Endothelial cell (in vitro differentiated cells): ENCODE measurements at regions not wholly inside any gene's neighbourhood (a gene's known extent, or its start where the extent isn't known, plus 50 kb on each side); places are given as distances from the start of the nearest gene placed in this dataset.
"Not testable (repeated sequence)": the region's sequence is repeated elsewhere in the genome, so short reads cannot be mapped to it uniquely, and the experiment has no call there.

Source experiments
- DNase-seq: peaks from one replicate; pipeline ENCODE4 v3.0.0; 2021; ENCODE audit warnings: low spot score
- H3K27ac Mint-ChIP-seq: one replicate; pipeline ENCODE4 v1.8.0; 2021; ENCODE audit warnings: mixed read lengths, inconsistent platforms; ENCODE audit not compliant: unreplicated experiment
- H3K27me3 Mint-ChIP-seq: one replicate; pipeline ENCODE4 v1.8.0; 2021; ENCODE audit warnings: mild to moderate bottlenecking, moderate library complexity, mixed read lengths, inconsistent platforms; ENCODE audit not compliant: unreplicated experiment
- H3K36me3 Mint-ChIP-seq: one replicate; pipeline ENCODE4 v1.8.0; 2021; ENCODE audit warnings: mild to moderate bottlenecking, low read depth, mixed read lengths, inconsistent platforms; ENCODE audit not compliant: unreplicated experiment
- H3K4me1 Mint-ChIP-seq: one replicate; pipeline ENCODE4 v1.8.0; 2021; ENCODE audit warnings: mild to moderate bottlenecking, mixed read lengths, inconsistent platforms; ENCODE audit not compliant: unreplicated experiment
- H3K4me3 Mint-ChIP-seq: one replicate; pipeline ENCODE4 v1.8.0; 2021; ENCODE audit warnings: mild to moderate bottlenecking, mixed read lengths, inconsistent platforms; ENCODE audit not compliant: unreplicated experiment
- H3K9me3 Mint-ChIP-seq: one replicate; pipeline ENCODE4 v1.8.0; 2021; ENCODE audit warnings: mixed read lengths, inconsistent platforms; ENCODE audit not compliant: unreplicated experiment
- TF ChIP-seq, protein P1 (sequence below): fragments of 200-600 bp; sonication (generic); IDR thresholded peaks from one replicate; pipeline ENCODE4 v1.5.0; 2021; ENCODE audit warnings: antibody characterized with exemption; ENCODE audit not compliant: unreplicated experiment

DNA sequence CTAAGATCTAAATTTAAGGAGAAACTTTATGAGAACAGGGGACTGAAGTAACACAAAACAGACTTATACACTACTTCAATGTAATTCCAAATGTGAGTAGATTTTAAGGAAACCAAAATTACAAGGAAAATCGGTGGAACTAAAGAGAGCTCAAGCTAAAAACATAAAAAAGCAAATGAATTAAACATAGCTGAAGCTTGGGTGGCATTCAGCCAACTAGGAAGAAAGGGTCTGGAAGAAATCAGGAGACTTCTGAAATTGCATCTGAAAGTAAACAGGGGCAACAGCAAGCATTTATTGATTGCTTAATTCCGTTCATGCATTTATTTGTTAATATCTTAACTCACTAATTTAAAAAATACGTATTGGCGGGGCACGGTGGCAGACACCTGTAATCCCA lies 727.3 kb upstream of the PKDCC start:
- DNase-seq, result no peak
- no peak overlapping the region for H3K4me3 Mint-ChIP-seq
- no peaks in the 10 kb centered on the region for H3K4me1 Mint-ChIP-seq
- H3K36me3 Mint-ChIP-seq, result no peaks in the 10 kb centered on the region
- TF ChIP-seq, protein P1, sequence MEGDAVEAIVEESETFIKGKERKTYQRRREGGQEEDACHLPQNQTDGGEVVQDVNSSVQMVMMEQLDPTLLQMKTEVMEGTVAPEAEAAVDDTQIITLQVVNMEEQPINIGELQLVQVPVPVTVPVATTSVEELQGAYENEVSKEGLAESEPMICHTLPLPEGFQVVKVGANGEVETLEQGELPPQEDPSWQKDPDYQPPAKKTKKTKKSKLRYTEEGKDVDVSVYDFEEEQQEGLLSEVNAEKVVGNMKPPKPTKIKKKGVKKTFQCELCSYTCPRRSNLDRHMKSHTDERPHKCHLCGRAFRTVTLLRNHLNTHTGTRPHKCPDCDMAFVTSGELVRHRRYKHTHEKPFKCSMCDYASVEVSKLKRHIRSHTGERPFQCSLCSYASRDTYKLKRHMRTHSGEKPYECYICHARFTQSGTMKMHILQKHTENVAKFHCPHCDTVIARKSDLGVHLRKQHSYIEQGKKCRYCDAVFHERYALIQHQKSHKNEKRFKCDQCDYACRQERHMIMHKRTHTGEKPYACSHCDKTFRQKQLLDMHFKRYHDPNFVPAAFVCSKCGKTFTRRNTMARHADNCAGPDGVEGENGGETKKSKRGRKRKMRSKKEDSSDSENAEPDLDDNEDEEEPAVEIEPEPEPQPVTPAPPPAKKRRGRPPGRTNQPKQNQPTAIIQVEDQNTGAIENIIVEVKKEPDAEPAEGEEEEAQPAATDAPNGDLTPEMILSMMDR, result no peak
- no peaks in the 10 kb centered on the region for H3K9me3 Mint-ChIP-seq
- H3K27ac Mint-ChIP-seq, result no peak overlapping the region
- peaks cover 1% of the 10 kb centered on the region for H3K27me3 Mint-ChIP-seq

DNA sequence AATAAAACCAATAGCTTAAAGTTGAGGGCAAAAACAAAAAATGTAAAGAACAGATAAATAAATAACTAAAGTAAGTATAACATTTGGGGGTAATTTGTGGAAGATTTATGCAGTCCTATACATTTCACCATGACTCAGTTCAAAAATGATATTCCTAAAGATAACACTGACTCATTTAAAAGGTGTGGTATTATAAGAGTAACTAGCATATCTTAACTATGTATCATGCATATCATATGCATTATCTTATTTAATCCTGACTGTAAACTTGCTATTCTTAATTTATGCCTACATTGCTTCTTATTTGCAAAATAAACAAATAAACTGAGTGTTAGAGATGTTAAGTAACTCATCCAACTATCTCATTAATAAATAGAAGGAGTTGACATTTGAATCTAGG lies 726.5 kb upstream of the PKDCC start:
- H3K4me1 Mint-ChIP-seq, result no peaks in the 10 kb centered on the region
- H3K36me3 Mint-ChIP-seq, result no peaks in the 10 kb centered on the region

DNA sequence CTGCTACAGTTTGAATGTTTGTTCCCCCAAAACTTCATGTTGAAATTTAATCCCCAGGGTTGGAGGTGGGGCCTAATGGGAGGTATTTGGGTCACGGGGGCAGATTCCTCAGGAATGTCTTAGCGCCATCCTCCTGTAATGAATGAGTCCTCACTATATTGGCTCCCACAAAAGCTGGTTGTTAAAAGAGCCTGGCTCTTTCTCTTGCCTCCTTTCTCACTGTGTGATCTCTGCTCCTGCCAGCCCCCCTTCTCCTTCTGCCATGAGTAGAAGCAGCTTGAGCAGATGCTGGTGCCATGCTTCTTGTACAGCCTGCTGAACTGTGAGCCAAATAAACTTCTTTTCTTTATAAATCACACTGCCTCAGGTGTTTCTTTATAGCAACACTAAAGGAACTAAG lies 721.0 kb upstream of the PKDCC start:
- H3K27me3 Mint-ChIP-seq, result peaks cover 1% of the 10 kb centered on the region
- TF ChIP-seq, protein P1, result no peak
- no peak for DNase-seq

More for the DNA sequence above, 726.5 kb upstream of the PKDCC start:
- H3K9me3 Mint-ChIP-seq, result no peaks in the 10 kb centered on the region
- no peak overlapping the region for H3K4me3 Mint-ChIP-seq
- DNase-seq, result no peak
- H3K27ac Mint-ChIP-seq, result no peak overlapping the region
- TF ChIP-seq, protein P1, result no peak
- peaks cover 1% of the 10 kb centered on the region for H3K27me3 Mint-ChIP-seq

DNA sequence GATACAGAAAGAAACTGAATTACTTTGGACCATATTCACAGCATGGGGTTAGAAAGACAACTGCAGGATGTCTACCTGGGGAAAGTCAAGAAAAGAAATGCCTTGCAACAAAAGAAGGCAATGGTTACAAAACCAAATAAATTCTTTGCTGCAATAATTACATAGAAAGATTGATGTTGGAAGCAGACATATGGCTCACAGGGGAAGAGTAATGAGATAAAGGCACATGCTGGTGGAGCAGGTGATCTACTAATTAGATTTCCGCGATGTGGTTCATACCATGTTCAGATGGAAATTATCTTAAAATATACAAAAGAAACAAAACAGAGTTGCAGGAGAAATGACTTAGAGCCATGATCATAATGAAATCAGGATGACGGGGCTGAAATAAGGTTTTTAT lies 718.8 kb upstream of the PKDCC start:
- Mint-ChIP-seq H3K27me3 (peaks cover 1% of the 10 kb centered on the region), H3K9me3 (no peaks in the 10 kb centered on the region), H3K4me3 (no peak overlapping the region), H3K27ac (no peak overlapping the region), H3K36me3 (no peaks in the 10 kb centered on the region), H3K4me1 (no peaks in the 10 kb centered on the region)
- TF ChIP-seq, protein P1, result no peak
- no peak for DNase-seq

More for the DNA sequence above, 721.0 kb upstream of the PKDCC start:
- H3K36me3 Mint-ChIP-seq, result no peaks in the 10 kb centered on the region
- H3K4me3 Mint-ChIP-seq, result no peak overlapping the region
- no peaks in the 10 kb centered on the region for H3K9me3 Mint-ChIP-seq
- H3K4me1 Mint-ChIP-seq, result no peaks in the 10 kb centered on the region
- H3K27ac Mint-ChIP-seq, result no peak overlapping the region

DNA sequence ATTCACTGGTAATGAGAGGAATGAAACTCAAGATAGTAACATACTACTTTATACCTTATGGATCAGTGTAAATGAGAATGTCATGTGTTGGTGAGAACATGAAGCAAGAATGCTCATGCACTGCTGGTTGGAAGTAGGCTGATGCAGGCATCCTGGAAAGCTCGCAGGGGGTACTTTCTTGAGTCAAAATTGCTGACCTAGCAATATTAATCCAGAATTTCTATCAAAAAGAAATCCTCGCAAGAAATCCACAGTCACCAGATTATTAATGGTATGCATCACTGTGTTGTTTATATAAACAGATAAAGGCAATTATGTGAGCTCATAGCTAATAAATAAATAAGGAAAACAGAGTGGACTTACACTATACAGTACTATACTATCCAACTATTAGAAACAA lies 713.7 kb upstream of the PKDCC start:
- DNase-seq, result no peak
- TF ChIP-seq, protein P1, result no peak
- Mint-ChIP-seq H3K27ac (no peak overlapping the region), H3K27me3 (no peaks in the 10 kb centered on the region), H3K9me3 (no peaks in the 10 kb centered on the region), H3K4me3 (no peak overlapping the region), H3K4me1 (no peaks in the 10 kb centered on the region), H3K36me3 (peaks cover 4% of the 10 kb centered on the region)

DNA sequence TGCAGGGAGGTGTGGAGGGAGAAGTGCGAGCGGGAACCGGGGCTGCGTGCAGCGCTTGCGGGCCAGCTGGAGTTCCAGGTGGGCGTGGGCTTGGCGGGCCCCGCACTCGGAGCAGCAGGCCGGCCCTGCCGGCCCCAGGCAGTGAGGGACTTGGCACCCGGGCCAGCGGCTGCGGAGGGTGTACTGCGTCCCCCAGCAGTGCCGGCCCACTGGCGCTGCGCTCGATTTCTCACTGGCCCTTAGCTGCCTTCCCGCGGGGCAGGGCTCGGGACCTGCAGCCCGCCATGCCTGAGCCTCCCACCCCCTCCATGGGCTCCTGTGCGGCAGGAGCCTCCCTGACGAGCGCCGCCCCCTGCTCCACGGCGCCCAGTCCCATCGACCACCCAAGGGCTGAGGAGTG lies 712.2 kb upstream of the PKDCC start:
- H3K27ac Mint-ChIP-seq, H3K36me3 Mint-ChIP-seq, H3K27me3 Mint-ChIP-seq, H3K4me3 Mint-ChIP-seq, H3K9me3 Mint-ChIP-seq, DNase-seq, H3K4me1 Mint-ChIP-seq: not testable (repeated sequence)
